HG03575 (cell line): ENCODE measurements at regions not wholly inside any gene's neighbourhood (a gene's known extent, or its start where the extent isn't known, plus 50 kb on each side); places are given as distances from the start of the nearest gene placed in this dataset.

ENCODE experiments used
- ATAC-seq: cut with Tn5 transposase; IDR thresholded peaks from one replicate; pipeline ENCODE4 v1.9.1; 2021; ENCODE audit not compliant: unreplicated experiment, insufficient number of reproducible peaks, low FRiP score; ENCODE audit errors: extremely low read depth

DNA sequence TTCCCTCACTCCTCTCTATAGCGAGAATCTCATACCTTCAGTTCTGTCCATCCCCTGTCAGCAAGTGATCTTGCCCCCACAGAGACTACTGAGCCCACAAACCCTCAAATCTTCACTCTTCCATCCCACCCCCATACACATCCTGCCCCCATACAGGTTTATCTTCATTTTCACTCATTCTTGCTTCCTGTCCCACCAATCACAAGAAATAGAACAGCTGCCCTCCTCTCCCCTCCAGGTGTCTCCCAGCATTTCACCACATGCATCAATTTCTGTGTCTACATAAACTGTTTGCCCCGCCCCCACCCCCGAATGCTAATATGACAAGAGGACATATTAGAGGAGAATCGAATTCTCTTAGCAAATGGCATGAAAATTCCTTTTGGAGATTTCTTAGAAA is 54.9 kb upstream of the CARMIL1 start:
- no peak for ATAC-seq

DNA sequence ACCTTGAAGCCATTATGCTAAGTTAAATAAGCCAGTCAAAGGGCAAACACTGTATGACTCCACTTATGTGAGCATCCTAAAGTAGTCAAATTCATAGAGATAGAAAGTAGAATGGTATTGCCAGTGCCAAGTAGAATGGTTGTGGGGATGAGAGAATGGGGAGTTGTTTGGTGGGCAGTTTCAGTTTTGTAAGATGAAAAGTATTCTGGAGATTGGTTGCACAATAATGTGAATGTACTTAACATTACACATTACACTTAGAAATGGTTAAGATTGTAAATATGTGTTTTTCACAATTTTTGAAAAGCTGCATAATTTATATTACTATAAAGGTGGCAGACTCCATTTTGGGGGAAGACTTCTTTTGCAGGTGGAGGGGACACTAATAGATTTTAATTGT is 51.3 kb upstream of the CARMIL1 start:
- no peak for ATAC-seq
